GM12872 (cell line): ENCODE measurements at regions not wholly inside any gene's neighbourhood (a gene's known extent, or its start where the extent isn't known, plus 50 kb on each side); places are given as distances from the start of the nearest gene placed in this dataset.

Experiments
- TF ChIP-seq, protein P1 (sequence below): IDR thresholded peaks from 3 replicates; pipeline ENCODE4 v1.5.1; 2011; ENCODE audit warnings: low read depth, mild to moderate bottlenecking, low read length, moderate library complexity; ENCODE audit not compliant: insufficient read depth

DNA sequence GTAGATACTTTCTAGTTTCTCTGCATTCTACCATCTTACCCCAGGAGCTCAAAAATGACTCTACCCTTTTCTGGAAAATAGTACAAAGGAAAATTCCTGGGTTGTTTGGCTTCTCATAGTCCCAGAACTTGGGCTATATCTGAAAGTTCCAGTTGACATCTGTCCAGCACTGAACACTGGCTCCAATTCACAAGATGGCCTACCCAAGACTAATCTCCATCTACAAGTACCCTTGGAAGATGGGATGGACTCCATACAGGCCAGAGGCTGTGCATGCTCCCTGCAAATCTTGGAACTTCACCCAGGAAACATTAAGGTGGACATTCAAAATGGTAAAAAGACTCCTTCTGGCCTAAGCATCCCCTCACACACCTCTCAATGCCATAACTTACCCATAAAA is 427.1 kb downstream of the DTWD2 start:
- TF ChIP-seq, protein P1, sequence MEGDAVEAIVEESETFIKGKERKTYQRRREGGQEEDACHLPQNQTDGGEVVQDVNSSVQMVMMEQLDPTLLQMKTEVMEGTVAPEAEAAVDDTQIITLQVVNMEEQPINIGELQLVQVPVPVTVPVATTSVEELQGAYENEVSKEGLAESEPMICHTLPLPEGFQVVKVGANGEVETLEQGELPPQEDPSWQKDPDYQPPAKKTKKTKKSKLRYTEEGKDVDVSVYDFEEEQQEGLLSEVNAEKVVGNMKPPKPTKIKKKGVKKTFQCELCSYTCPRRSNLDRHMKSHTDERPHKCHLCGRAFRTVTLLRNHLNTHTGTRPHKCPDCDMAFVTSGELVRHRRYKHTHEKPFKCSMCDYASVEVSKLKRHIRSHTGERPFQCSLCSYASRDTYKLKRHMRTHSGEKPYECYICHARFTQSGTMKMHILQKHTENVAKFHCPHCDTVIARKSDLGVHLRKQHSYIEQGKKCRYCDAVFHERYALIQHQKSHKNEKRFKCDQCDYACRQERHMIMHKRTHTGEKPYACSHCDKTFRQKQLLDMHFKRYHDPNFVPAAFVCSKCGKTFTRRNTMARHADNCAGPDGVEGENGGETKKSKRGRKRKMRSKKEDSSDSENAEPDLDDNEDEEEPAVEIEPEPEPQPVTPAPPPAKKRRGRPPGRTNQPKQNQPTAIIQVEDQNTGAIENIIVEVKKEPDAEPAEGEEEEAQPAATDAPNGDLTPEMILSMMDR: no peak

DNA sequence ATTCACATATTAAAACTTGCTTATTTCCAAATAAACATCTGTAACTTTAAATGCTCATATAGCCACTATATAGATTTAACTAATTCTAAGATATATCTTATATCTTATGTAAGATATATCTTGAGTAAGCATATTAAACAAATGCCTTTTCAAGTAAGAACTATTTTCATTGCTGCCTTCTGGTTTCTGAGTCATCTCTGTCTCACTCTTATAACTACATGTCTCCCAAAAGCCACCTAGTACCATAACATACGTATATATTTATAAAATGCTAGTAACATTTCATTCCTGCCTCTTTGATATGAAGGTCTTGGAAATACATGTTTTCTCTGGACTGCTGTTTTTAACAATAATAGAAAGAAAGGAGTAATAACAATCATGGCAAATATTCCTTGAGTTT is 429.5 kb downstream of the DTWD2 start:
- TF ChIP-seq, protein P1: no peak

DNA sequence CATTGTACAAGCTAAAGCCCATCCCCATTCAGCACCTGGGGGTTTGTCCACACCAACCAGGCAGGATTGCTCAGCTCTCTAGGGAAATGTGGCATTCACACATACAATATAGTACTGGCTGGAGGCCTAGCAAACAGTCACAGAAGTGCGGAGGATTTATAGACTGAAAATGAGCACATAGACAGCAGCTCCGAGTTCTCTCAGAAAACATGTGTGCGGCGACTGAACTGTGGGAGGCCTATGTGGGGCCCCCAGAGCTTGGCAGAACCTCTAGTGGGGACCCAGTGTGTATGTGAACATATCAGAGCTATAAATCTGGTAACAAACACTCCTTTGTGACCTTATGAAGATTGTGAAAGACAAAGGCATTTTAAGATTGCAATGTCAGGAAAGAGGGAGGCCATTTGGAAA is 431.1 kb downstream of the DTWD2 start:
- TF ChIP-seq, protein P1: no peak

DNA sequence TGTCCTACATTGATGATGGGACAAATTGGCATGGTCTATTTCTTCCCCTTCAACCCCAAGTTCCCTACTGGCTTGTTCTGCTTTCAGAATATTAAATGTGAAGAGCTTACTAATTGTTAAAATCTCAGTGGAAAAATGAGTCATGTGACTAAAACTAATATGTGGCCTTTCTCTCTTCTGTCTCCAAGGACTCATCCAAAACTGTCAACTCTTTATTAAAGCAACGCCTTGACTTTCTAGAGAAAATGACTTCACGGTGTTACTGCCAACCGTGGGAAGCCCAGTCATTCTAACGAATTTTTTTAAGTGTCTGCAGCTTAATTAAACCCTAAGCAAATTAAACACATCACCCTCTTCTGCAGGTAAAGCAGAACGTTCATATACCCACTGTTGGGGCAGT is 431.6 kb downstream of the DTWD2 start:
- TF ChIP-seq, protein P1: no peak

DNA sequence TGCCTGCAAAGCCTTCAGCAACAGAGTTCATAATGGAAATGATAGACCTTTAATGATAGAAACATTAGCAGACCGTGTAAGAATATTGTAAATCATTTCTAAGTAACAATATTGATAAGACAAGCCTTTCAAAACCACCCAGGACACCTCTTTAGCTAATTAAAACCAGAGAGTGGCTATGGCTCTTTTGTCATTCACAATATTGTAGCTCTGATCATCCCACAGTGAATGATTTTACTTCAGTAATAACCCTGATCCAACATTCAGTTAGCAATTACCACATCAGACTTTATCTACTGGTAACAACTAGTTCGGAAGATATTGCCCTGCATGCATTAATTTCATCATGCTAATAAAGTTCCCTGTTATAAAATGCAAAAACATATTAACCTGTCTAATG is 432.6 kb downstream of the DTWD2 start:
- TF ChIP-seq, protein P1: no peak

DNA sequence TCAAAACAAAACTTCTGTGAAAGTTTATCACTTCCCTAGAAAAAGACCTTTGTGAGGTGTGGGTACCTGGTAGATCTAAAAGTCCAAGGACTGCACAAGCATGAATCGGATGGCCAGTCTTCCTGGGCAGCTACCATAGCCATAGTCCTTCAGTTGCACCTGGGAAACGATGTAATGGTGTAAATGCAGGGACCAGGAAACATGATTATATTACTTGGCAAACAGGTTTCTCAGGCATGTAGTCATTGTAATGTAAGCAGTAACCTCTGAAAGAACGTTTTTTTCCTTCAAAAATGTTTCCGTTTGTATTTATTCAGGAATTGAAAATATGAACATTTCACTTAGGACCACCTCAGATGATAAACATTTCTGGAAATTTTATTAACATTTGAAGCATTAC is 433.4 kb downstream of the DTWD2 start:
- TF ChIP-seq, protein P1: no peak

DNA sequence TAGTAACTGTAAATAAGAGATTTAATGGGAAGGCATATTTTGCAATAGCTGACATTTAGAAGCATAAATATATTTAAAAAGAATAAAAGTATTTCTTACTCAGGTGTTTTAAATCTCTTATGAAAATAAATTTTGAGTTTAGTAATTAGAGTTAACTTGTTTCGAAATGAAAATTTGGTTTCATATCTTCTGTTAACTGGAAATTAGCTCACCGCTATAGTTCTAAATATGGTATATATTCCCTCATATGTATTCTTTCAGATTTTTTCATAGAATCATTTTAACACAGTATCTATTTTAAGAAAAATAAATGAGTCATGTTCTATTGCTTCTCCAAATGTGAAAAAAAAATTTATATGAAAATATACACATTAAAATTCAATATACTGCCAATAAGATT is 434.1 kb downstream of the DTWD2 start:
- TF ChIP-seq, protein P1: no peak

DNA sequence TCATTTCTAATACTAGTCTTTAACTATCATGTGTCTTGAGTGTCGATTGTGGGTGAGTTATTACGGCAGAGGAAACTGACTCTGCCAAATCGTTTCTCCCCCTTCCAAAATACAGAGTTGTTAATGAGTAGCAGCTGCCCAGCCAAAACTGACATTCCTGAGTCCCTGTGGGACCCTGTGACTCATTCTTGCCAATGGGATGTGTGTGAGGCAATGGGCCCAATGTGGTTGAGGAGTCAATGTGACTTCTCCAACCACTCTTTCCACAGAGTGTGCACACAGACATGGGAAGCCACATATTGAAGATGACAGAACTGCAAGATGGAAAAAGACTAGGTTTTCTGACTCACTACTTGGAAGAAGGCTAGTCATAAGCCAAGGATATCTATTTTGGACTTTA is 434.7 kb downstream of the DTWD2 start:
- TF ChIP-seq, protein P1: no peak
